K562 (cell line): ENCODE measurements at regions not wholly inside any gene's neighbourhood (a gene's known extent, or its start where the extent isn't known, plus 50 kb on each side); places are given as distances from the start of the nearest gene placed in this dataset.

ENCODE experiments used
- ATAC-seq: fragments of 200-7000 bp; cut with Tn5 transposase; 3 replicates; pipeline ENCODE4 v1.9.1; 2020; ENCODE audit warnings: moderate library complexity
- BruUV-seq: library from RNA; stranded (reverse); fragments of 400-500 nt; replicated peaks from 2 replicates; lab custom pipeline; 2021; lab: Mats Ljungman, UMichigan
- CTCF ChIA-PET: fragments of 300-600 bp; formaldehyde crosslinking; extraction: SDS; loops from one replicate; lab custom pipeline; 2021; ENCODE audit warnings: low intra/inter-chr PET ratio; lab: Yijun Ruan, JAX
- POLR2A ChIA-PET: fragments of 300-600, 350-650 bp; sonication (Branson Sonifier 250); formaldehyde crosslinking; extraction: SDS; loops from one replicate; lab custom pipeline; 2021; ENCODE audit warnings: antibody characterized with exemption, inconsistent platforms; lab: Yijun Ruan, JAX
- DNase-seq, 4 experiments: peaks; one replicate each; pipeline versions ENCODE4 v3.0.0 to v3.0.0-alpha.2; 2011 to 2018; ENCODE audit warnings: low spot score in 3 of 4, mixed read lengths in 3 of 4; ENCODE audit errors: extremely low read depth in 1 of 4
- FAIRE-seq: peaks from 2 replicates; lab custom pipeline; 2011; peaks lifted over from hg19 to GRCh38; lab: Jason Lieb, UNC
- H2AFZ ChIP-seq: 2 replicates; pipeline ENCODE4 v1.6.0; 2011; ENCODE audit warnings: low read depth, low read length, control low read depth, inconsistent platforms
- H3K27ac ChIP-seq: fragments of 200-600 bp; 3 replicates; pipeline ENCODE4 v1.8.0; 2011; ENCODE audit warnings: low read depth, mild to moderate bottlenecking, control low read depth, inconsistent platforms, low read length, moderate library complexity, mixed read lengths; ENCODE audit errors: extremely low read depth
- H3K27me3 ChIP-seq, 2 experiments: fragments of 300-600 bp in 1 of 2; 2 replicates in 1 of 2; 3 replicates in 1 of 2; pipeline versions ENCODE4 v1.6.0 to v1.8.0; 2011; ENCODE audit warnings: inconsistent platforms in 2 of 2, low read length in 2 of 2, mild to moderate bottlenecking in 1 of 2, mixed read lengths in 1 of 2, moderate library complexity in 1 of 2; ENCODE audit not compliant: control insufficient read depth in 2 of 2, insufficient read depth in 2 of 2
- H3K36me3 ChIP-seq: fragments of 300-600 bp; 3 replicates; pipeline ENCODE4 v1.8.0; 2011; ENCODE audit warnings: mild to moderate bottlenecking, low read length, inconsistent platforms; ENCODE audit not compliant: control insufficient read depth, insufficient read depth
- H3K4me1 ChIP-seq, 2 experiments: fragments of 200-600 bp in 1 of 2; replicated peaks in 1 of 2; 2 replicates in 1 of 2; 3 replicates in 1 of 2; pipeline versions ENCODE4 v1.5.1 to v1.8.0; 2011; ENCODE audit warnings: inconsistent platforms in 2 of 2, low read length in 2 of 2, mild to moderate bottlenecking in 1 of 2, mixed read lengths in 1 of 2, moderate library complexity in 1 of 2; ENCODE audit not compliant: control insufficient read depth in 2 of 2, insufficient read depth in 2 of 2
- H3K4me2 ChIP-seq: 2 replicates; pipeline ENCODE4 v1.6.1; 2011; ENCODE audit warnings: low read length, control low read depth, inconsistent platforms, mixed read lengths; ENCODE audit not compliant: insufficient read depth
- H3K4me3 ChIP-seq: fragments of 200-600 bp; sonication (generic), shearing (Covaris generic); 2 replicates; pipeline ENCODE4 v1.5.1; 2016; ENCODE audit warnings: control low read depth, inconsistent platforms
- H3K79me2 ChIP-seq: fragments of 200-600 bp; 3 replicates; pipeline ENCODE4 v1.8.0; 2011; ENCODE audit warnings: low read length, inconsistent platforms; ENCODE audit not compliant: control insufficient read depth, insufficient read depth
- H3K9ac ChIP-seq, 2 experiments: 2 replicates each; pipeline versions ENCODE4 v1.6.0 to v1.6.1; 2011; ENCODE audit warnings: low read depth in 2 of 2, low read length in 2 of 2, control low read depth in 1 of 2, inconsistent platforms in 1 of 2, mild to moderate bottlenecking in 1 of 2, mixed read lengths in 1 of 2; ENCODE audit not compliant: insufficient read depth in 1 of 2
- H3K9me1 ChIP-seq: one replicate; pipeline ENCODE4 v1.6.0; 2011; ENCODE audit warnings: inconsistent platforms, mild to moderate bottlenecking, low read length, moderate library complexity; ENCODE audit not compliant: control insufficient read depth, insufficient read depth
- H3K9me3 ChIP-seq: replicated peaks from 2 replicates; pipeline ENCODE4 v1.5.1; 2011; ENCODE audit warnings: low read depth, low read length, inconsistent platforms; ENCODE audit not compliant: control insufficient read depth, insufficient read depth
- H4K20me1 ChIP-seq: replicated peaks from 2 replicates; pipeline ENCODE4 v1.6.1; 2011; ENCODE audit warnings: low read length, inconsistent platforms, mixed read lengths; ENCODE audit not compliant: control insufficient read depth, insufficient read depth
- CBX8 ChIP-seq: fragments of 200-600 bp; sonication (generic); IDR thresholded peaks from 2 replicates; pipeline ENCODE4 v1.6.1; 2012; ENCODE audit warnings: borderline replicate concordance, mixed run types, low read depth, mild to moderate bottlenecking, moderate library complexity, mixed read lengths, low read length, control low read depth, inconsistent platforms; ENCODE audit not compliant: poor library complexity, severe bottlenecking; ENCODE audit errors: extremely low read depth
- CSDE1 ChIP-seq, 2 experiments: fragments of 450-650 bp; IDR thresholded peaks; 2 replicates each; pipeline ENCODE4 v1.6.1; 2016; ENCODE audit warnings: mild to moderate bottlenecking in 1 of 2
- EGR1 ChIP-seq: fragments of 450-650 bp; conservative IDR thresholded peaks from 2 replicates; pipeline ENCODE4 v1.6.1; 2017; ENCODE audit warnings: mild to moderate bottlenecking
- FOSL1 ChIP-seq: fragments of 200-800 bp; sonication (Bioruptor generic); conservative IDR thresholded peaks from 2 replicates; pipeline ENCODE4 v1.6.1; 2016; ENCODE audit warnings: missing genetic modification characterization, missing compliant biosample characterization
- MIER1 ChIP-seq: fragments of 450-650 bp; IDR thresholded peaks from 2 replicates; pipeline ENCODE4 v1.6.1; 2016; ENCODE audit warnings: antibody characterized with exemption, mild to moderate bottlenecking, low read depth
- MTA2 ChIP-seq: fragments of 450-650 bp; IDR thresholded peaks from 2 replicates; pipeline ENCODE4 v1.6.1; 2016; ENCODE audit warnings: low read depth
- PURB ChIP-seq: sonication (generic); formaldehyde crosslinking; IDR thresholded peaks from 2 replicates; pipeline ENCODE4 v1.9.0; 2021; ENCODE audit warnings: low read depth, mild to moderate bottlenecking, missing genetic modification reagents
- SPI1 ChIP-seq: IDR thresholded peaks from 2 replicates; pipeline ENCODE4 v1.6.1; 2011; ENCODE audit warnings: low read depth, low read length, control low read depth, borderline replicate concordance
- ZNF316 ChIP-seq: fragments of 450-650 bp; IDR thresholded peaks from 2 replicates; pipeline ENCODE4 v1.6.1; 2016
- WGBS: fragments of 100-300 bp; shearing (Covaris generic); methylation state at CpG from one replicate; pipeline ENCODE4 v1.1.6; 2016; ENCODE audit warnings: low coverage, mixed read lengths; ENCODE audit not compliant: insufficient coverage; ENCODE audit errors: missing lambda C conversion rate; 5-methylcytosine and 5-hydroxymethylcytosine counted together
- in situ Hi-C: fragments of 300-500 bp; cut with MboI; formaldehyde crosslinking; loops from 4 replicates; pipeline ENCODE4 v1.15.0; 2018; ENCODE audit warnings: inconsistent platforms, mixed read lengths
- intact Hi-C: fragments of 100-400 bp; cut with micrococcal nuclease; formaldehyde crosslinking; loops from 2 replicates; pipeline ENCODE4 v1.14.2; 2022

- H3K4me3 ChIP-seq = no peak overlapping the region
- 37% methylated on average over 3 of the region's 3 CpGs for WGBS
- no peak for TF ChIP-seq EGR1
- no peak for TF ChIP-seq FOSL1 (tag)
- peak; percentile 20; the same call in 1 of the 2 replicates for TF ChIP-seq SPI1
- DNase-seq (no peak), FAIRE-seq (no peak), ATAC-seq (peak; percentile 37; the same call in 1 of the 3 replicates)
- H3K27me3 ChIP-seq = no peaks in the 10 kb centered on the region
- H3K36me3 ChIP-seq = no peaks in the 10 kb centered on the region
- in situ Hi-C loops (no loop called here), intact Hi-C loops (no loop called here)
- POLR2A ChIA-PET = interaction anchor here (0.5 kb wide), 1 partner anchor 30 kb away, joined by 3 read pairs; no protein-coding TSS in a partner anchor
- H3K4me2 ChIP-seq = no peak overlapping the region
- CTCF ChIA-PET = no interaction called here
- H4K20me1 ChIP-seq = no peaks in the 10 kb centered on the region
- H3K9ac ChIP-seq = no peak overlapping the region
- H2AFZ ChIP-seq = no peak overlapping the region
- peaks cover 0 to 6% of the 10 kb centered on the region in 2 experiments; a peak in 3 of 5 replicates for H3K4me1 ChIP-seq
- H3K79me2 ChIP-seq = no peaks in the 10 kb centered on the region
- no peak overlapping the region for H3K27ac ChIP-seq
- BruUV-seq = no TSS peak
- no peaks in the 10 kb centered on the region for H3K9me1 ChIP-seq
- peaks cover 4% of the 10 kb centered on the region; the same call in 1 of the 2 replicates for H3K9me3 ChIP-seq
These were observed 97.0 kb upstream of the ANKRD10 start for GRCh38 chr13:111011899-111012298.

- Histone ChIP-seq H3K9me1 (no peaks in the 10 kb centered on the region), H3K27me3 (no peaks in the 10 kb centered on the region), H3K9me3 (peaks cover 4% of the 10 kb centered on the region; the same call in 1 of the 2 replicates), H3K4me2 (no peak overlapping the region), H3K4me1 (peaks cover 3 to 11% of the 10 kb centered on the region in 2 experiments; a peak in 3 of 5 replicates), H3K9ac (no peak overlapping the region), H3K4me3 (no peak overlapping the region), H3K36me3 (no peaks in the 10 kb centered on the region), H4K20me1 (no peaks in the 10 kb centered on the region), H3K79me2 (no peaks in the 10 kb centered on the region), H2AFZ (no peak overlapping the region), H3K27ac (no peak overlapping the region)
- no peak for ATAC-seq
- CTCF ChIA-PET = no interaction called here
- in situ Hi-C loops = no loop called here
- intact Hi-C loops = no loop called here
- DNase-seq = no peak
- BruUV-seq = no TSS peak
- POLR2A ChIA-PET = no interaction called here
- 56% methylated on average over 6 of the region's 6 CpGs for WGBS
- TF ChIP-seq CSDE1 (IDR thresholded peaks at IDR 0.05) = no peak
- no peak for TF ChIP-seq MTA2
- no peak for TF ChIP-seq MIER1
- no peak for TF ChIP-seq ZNF316
- no peak for TF ChIP-seq PURB (CRISPR knock-in tag)
- TF ChIP-seq CBX8 = no peak
- no peak for FAIRE-seq
These were observed 93.5 kb upstream of the ANKRD10 start for GRCh38 chr13:111008351-111008750.
